CD4-positive, alpha-beta T cell treated with Interleukin-2 at 100 ng/mL for 4 hours (primary cell): ENCODE measurements at regions not wholly inside any gene's neighbourhood (a gene's known extent, or its start where the extent isn't known, plus 50 kb on each side); places are given as distances from the start of the nearest gene placed in this dataset.
"Not testable (repeated sequence)": the region's sequence is repeated elsewhere in the genome, so short reads cannot be mapped to it uniquely, and the experiment has no call there.

Experiments
- DNase-seq: peaks from one replicate; pipeline ENCODE4 v3.0.0-alpha.2; 2020; ENCODE audit warnings: low spot score

DNA sequence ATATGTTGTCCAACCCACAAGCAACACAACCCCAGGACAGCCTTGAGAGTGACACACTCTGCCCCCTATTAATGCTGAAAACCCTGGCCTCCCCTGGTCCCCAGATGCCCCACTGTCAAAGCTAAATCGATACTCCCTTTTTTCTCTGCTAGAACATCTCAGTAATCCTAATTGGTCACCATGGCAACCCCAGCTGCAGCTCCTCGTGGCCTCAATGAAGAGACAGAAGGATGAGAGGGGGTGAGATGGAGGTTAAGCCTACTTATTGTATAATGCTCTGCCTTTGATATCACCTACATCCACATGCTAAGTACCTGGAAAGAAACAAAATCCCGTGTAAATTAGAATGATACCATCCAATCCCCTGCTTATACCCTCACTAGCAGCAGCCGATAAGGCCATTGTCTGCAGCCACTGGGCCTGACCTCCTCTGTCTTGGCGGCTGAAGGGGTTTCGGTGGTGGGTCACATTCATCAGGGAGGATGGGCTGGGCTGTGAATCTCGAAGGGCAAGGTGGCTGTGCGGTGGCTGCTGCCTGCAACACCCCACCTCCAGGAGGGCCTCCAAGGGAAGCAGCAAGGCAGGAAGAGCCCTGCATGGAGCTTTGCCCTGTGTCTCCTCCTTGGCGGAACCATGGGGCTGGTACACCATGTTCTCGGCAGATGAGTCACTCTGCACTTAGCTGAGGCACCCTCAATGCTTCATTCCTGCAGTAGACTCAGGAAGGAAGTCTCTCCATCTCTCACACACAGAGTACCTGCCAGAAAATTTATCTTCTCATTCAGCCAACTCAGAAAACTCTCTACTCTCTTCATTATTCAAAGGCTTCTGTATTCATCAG lies 399.5 kb downstream of the BUD13 start:
- no peak for DNase-seq

DNA sequence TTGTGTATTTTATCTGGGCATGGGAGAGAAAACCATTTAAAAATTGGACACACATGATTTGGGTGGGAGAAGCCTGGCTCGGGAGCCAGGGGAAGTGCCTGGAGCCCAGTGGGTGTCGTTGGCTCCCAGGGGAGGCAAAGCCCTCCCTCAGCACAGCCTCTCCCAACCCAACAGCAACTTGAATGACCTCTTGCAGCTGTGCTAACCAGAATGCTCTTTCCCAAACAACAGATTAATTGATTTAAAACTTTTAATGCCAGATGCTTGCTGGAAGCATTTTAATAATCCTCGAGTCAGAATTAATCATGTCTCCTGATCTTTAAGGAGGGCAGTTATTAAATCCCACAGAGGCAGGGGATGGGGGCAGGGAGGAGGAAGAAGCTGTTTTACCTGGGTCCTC lies 401.6 kb downstream of the BUD13 start:
- no peak for DNase-seq

DNA sequence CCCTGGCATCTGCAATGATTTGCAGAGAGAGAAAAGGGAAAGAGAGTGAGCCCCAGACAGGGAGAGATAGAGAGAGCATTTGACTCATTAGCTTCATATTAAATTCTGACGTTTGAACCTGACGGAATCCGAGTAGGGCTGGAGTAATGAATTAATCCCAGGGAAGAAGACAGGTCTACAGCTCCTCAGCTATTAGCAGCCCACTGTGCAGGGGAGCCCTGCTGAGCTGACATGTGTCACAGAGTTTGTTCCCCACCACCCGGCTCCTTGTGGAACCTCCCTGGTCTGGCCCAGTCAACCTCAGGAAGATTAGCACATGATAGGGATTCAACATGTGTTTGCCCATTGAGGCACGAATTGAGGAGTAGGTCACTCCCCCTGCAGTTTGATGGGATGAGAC lies 404.0 kb downstream of the BUD13 start:
- DNase-seq: no peak

DNA sequence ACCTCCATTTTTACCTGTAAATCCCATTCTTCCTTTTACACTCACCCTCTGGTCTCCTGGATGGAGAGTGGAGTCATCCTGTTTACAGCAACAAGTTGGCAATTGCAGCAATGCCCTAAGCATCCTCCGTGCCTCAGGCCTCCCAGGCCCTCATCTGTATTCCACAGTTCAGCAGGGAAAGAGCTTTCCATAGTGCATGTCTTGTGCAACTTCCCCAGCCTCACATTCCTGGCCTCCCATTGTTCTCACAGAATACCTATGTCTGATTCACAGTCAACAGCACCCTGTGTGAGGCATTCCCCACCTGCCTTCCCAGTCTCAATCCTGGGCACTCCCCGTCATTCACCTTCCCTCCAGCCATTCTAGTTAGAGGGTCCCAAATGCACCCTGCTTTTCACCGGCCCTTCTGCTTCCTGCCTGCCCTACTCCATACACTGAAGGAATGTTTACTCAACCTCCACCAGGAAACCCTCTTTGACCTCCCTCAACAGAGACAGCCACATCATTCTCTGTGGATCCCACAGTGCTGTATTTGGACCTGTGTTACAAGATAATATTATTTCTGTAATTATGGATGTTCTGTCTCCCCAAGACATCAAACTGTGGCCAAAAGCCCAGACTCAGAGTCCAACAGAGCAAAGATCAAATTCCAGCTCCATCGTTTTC lies 405.7 kb downstream of the BUD13 start:
- DNase-seq: no peak

DNA sequence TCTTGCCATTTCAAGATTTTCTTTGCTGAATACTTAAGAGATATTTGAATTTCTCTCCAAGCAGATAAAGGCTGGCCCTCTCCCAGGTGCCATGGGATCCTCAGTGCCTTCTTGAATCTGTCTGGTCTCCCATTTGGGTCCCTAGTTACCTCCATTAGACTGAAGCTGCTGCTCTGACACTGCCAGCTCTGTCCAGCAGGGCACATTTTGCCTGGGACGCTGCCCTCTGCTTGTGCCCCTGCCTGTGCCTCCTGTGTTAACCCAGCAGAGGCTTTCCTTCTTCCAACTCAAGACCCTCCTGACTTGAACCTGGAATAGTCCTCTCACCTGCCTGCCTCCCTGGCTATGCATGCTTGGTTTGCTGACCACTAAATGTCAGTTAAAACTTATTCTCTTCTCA lies 406.3 kb downstream of the BUD13 start:
- no peak for DNase-seq

DNA sequence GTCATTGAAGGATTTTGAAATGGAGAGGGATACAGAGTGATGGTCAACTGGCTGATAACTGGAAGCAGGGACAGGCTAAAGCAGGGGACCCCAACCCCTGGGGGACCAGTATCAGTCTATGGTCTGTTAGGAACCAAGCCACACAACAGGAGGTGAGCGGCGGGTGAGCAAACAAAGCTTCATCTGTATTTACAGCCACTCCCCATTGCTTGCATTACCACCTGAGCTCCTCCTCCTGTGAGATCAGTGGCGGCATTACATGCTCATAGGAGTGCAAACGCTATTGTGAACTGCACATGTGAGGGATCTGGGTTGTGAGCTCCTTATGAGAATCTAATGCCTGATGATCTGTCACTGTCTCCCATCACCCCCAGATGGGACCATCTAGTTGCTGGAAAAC lies 407.9 kb downstream of the BUD13 start:
- not testable (repeated sequence) for DNase-seq

DNA sequence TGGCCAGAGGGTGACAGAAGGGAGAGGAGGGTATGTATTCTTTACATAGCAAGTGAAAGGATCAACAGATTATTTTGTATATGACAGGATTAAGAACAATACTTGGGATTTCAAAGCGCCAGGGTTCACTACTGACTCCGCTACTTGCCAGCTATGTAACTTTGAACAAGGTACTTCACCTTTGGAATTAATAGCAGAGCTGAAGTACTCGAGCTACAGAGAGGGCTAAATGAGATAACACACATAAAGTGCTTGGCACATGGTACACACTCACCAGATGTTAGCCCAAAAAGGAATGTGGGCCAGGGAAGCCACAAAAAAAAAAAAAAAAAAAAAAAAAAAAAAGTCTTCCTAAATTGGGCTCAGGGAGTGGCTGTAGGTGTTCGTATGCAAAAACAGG lies 408.4 kb downstream of the BUD13 start:
- DNase-seq: no peak

DNA sequence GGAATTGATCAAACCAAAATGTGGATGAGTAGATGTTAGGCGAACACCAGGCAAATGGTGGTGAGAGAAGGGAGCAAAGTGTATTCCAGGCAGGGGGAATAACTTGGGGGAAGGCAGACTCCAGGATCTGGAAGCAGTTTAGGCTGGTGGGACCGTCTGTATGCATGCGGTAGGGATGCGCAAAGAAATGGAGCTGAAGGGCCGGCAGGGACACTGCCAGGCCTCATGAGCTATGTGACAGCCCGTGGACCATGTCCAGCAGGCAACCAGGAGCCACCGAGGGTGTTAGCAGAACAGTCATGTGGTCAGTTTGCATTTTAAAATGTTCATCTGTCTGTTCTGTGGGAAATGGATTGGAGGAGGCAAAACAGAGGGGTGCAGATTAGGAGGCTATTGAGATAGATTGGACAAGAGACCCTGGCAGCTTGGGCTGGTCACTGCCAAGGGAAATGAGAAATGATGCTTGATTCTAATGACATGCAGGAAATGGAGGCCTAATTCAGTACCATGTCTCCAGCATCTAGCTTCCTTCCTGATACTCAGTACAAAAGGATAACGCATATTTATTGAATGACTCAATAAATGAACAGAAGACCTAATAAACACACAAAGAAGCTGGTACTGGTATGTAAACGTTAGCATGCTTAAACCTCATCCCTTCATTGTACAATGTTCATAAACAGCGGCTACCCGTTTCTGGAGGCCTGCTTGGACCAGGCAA lies 412.4 kb downstream of the BUD13 start:
- no peak for DNase-seq

DNA sequence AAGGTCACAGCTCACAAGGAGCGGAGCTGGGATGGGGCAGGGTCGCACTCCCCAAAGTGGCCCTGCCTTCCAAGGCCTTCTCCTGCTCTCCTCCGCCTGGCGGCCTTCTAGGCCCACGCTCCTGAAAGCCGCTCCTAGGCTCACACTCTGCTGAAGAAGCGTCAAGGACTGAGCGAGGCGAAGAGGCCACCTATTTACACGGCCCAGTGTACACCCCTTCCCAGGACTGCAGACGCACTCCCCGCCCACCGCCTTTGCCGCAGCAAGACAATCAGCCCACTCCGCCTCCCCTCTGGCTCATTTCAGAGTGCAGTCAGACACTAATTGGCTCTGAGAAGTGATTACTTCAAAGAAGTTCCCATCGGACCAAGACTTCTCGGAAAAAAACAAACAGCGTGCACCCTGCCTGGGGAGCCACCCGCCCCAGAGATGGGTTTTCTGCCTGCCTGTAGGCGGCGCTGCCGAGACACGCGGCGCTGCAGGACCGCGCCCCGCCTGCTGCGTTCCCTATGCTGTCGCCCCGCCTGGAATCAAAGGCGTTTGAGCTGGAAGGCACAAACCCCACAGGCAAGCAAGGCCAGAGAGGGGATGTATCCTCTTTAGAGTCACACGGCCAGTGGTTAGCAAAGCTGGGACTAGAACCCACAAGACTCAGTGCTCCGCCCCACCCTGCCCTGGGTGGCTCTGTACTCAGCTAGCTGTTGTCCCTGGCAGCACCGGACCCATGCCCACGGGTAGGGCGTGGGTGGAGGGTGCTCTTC lies 414.8 kb downstream of the BUD13 start:
- no peak for DNase-seq

DNA sequence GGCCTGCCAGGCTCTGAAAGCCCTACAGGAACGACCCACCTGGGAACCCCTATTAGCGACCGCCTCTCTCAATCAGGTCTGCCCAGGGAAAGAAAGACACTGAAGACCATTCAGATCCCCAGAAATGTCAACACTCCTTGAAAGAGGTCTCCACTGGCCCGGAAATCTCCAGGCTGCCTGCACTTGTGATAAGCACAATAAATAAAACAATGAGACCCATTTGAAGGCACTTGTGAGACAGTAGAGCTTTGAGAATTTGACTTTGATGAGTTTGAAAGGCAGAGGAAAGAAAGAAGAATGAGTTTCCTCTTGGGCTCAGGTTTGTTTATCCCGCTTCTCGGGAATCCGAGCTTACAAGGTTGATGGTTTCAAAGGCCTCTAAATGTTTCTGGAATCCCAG lies 416.3 kb downstream of the BUD13 start:
- no peak for DNase-seq

DNA sequence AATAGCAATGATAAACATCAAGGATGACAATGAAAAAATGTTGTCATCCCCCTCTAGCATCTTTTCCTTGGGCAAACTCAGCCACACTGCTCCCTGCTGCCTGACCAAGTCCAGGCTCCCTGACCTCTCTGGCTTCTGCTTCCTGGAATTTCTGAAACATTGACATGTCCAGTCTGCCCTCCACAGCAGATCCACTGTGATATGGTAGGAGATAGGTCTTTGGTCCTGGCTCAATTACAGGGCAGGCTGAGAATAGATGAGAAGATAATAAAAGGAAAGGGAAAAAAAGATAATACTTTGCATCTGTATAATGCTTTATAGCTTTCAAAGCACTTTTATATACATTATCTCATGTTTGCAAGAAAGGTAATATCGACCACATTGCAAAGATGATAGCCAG lies 417.7 kb downstream of the BUD13 start:
- DNase-seq: no peak

DNA sequence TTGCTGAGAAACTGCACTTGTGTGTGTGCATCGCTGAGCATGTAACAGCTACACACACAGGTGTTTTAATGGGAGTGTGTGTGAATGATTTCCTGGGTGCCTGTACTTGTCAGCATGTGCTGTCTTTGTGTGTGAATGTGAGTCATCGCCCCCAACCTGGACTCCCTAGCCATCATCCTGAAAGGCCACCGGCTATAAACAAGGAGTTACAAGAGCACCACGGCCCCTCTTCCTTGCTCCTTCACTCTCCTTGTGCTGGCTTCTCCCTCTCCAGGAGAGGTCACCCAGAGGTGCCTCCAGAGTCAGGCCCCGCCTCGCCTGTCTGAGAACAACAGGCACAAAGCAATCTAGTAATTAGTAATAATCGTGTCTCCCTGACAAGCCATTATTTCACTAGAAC lies 419.2 kb downstream of the BUD13 start:
- DNase-seq: no peak

DNA sequence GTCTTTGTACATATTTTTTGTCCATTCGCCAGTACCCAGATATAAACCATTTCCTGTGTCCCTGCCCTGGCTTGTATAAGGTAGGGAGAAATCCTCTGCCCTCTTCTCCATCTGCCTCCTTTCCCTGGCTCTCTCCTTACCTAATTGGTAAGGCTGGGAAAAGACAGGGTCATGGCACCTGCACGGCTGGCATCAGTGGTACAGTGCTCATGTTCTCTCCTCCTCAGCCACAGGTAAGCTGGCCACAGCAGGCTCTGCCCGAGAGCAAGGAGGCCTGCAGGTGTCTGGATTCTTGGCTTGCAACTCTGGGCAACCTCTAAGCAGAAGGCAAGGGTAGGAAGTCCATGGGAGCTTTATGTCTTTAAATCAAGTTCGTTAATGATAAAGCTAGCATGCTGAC lies 419.9 kb downstream of the BUD13 start:
- no peak for DNase-seq

DNA sequence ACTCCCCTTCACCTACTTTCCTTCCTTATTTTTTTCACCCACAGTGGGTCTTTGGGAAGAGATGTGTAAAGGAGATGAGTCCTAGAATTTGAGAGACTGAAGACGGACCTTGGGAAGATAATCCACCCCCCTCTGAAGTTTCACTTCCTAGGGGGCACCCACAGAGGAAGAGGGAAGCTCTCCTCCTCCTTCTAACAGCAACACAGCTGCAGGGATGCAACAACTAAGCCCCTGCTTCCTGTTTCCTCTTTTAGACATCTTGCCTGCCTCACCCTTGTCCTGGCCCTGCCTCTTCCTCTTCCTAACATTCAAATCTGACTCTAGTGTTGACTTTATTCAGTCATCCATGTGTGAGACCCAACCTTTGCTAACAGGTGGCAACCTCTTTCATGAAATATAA lies 424.6 kb downstream of the BUD13 start:
- no peak for DNase-seq

DNA sequence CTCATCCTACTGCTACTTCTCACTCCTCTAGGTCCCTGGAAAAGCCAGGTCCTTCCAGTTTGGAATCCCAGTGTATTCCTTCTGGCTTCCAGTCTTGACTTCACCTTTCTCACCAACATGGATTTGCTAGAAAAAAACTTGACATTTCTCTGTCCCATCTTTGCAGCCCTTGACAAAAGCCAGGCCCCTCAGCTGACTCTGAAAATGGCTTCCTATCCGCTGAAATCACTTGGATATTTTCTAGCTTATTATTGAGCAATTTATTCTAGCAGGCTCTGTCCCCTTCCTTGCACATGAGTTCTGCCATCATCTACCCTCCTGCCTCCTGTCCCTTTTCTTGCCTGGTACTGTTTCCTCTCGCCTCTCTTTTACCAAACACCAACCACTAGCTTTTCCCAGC lies 427.2 kb downstream of the BUD13 start:
- no peak for DNase-seq

DNA sequence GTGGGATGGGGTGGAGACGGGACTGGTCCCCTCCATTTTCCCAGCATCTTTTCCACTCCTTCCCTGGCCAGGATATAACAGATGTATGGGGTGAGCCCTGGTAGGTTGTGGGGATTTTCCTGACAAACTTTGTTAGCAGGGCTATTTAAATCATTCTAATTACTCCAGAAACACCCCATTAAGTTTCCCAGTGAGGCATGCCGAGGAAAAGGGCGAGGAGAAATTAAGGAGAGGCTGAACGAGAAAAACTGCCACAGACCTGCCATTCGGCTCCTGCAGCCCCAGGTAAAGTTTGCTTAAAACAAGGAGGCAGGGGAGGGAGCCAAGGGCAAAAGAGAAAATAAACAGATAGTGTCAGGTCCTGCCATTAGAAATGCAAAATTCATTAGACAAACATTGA lies 428.2 kb downstream of the BUD13 start:
- no peak for DNase-seq

DNA sequence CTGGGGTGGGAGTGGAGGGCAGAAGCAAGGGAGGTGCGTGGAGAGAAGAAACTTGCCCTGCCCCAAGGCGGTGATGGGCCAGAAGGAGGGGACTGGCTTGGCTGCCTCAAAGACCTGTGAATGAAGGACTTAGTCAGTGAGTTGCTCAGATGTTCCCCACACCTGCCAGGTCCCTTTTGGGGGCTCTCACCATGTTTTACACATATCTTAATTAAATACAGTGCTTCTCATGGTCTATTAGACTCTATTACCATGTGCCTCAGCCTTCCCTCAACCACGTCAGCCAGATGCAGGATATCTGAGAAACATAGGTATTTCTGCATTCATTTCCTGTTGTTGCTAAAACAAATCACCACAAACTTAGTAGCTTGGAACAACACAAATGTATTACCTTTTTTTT lies 429.5 kb downstream of the BUD13 start:
- no peak for DNase-seq

DNA sequence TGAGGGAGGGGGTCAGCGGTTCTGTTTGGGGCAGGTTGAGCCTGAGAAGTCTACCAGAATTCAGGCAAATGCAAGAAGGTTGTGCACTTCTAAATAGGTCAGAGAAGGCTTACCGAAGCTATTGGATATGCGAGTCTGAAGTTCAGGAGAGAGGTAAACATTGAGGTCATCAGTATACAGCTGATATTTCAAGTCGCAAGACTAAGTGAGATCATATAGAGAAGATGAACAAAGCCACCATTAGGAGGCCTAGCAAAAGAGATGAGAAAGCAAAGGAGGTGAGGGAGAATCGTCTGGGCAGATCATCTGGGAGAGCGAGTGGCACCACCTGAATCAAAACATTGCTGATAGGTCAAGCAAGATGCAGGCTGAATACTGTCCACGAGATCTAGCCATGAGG lies 430.6 kb downstream of the BUD13 start:
- DNase-seq: no peak

DNA sequence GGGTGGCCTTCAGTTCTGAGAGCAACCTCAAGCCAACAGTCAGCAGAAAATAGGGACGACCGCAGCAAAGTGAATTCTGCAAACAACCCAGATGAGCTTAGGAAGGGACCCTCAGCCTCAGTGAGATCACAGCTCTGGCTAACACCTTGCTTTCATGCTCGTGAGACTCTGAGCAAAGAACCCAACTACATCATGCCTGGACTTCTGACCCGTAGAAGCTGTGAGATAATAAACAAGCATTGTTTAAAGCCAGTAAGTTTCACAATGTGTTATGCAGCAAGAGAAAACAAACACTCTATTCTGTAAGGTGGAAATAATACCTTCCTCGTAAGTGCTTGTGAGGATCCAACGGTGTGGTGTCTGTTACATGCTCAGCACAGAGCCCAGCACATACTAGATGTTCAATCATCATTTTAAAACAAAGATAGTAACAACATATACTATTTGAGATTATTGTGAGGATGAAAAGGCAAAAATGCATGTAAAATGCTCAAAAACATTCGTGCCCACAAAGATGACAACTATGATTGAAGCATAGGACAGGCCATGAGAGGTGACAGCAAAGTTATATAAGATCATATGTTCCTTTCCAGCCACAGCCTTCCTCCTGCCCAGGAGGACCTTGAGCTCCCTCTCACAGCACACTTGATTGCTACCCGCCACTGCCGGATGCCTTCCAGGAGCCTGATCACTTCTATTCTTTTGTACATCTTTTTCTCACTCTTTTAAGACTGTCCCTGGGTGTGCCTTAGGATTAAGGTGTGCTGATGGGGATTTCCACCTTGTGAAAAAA lies 433.3 kb downstream of the BUD13 start:
- DNase-seq: no peak

DNA sequence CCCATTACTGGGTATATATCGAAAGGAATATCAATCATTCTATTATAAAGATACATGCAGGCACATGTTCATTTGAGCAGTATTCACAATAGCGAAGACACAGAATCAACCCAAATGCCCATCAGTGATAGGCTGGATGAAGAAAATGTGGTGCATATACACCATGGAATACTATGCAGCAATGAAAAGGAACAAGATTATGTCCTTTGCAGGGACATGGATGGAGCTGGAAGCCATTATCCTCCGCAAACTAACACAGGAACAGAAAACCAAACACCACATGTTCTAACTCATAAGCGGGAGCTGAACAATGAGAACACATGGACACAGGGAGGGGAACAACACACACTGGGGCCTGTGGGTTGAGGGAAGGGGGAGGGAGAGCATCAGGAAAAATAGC lies 434.3 kb downstream of the BUD13 start:
- DNase-seq: not testable (repeated sequence)

DNA sequence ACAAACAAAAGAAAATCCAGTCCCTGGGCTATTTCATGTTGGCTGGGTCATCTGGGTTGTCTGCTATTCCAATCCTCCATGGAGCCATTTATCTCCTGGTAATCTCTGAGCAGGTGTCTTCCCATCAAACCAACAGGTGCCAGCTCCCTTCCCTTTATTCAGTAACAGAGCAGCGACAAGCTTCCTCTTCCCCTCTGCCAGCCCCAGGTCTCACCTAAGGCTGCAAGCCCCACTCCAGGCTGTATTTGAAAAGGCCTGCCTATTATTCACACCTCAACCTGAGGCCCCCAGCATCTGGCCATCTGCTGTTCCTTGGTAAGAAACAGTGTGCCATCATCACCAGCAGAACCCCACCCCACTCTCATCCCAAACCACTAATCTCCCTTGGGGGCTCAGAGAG lies 436.2 kb downstream of the BUD13 start:
- no peak for DNase-seq

DNA sequence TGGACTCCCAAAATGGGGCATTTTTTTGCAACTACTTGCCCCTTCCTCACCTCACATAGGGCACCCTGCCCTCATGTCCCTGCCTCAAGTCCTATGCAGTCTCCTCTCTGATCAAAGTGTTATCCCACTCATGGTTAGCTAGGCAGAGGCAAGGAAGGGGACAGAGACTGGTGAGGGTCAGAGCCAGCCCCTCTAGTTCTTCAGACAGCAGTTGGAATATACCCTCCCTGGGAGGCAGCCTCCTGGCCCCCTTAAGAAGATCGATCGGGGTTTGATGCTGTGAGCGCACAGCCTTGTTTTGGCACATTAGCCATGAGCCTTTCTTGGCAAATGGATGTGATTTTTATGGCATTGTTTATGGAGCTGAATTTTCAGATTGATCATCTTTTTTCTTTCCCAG lies 436.9 kb downstream of the BUD13 start:
- no peak for DNase-seq
